Astrocyte (in vitro differentiated cells and primary cell): ENCODE measurements at regions not wholly inside any gene's neighbourhood (a gene's known extent, or its start where the extent isn't known, plus 50 kb on each side); places are given as distances from the start of the nearest gene placed in this dataset.

Experiments used
- DNase-seq: peaks from one replicate; pipeline ENCODE4 v3.0.0-alpha.2; 2010; ENCODE audit warnings: low read depth
- FAIRE-seq: peaks from 2 replicates; lab custom pipeline; 2011; peaks lifted over from hg19 to GRCh38; lab: Jason Lieb, UNC
- H2AFZ ChIP-seq: 2 replicates; pipeline ENCODE4 v1.6.0; 2012; ENCODE audit warnings: low read depth, low read length, inconsistent platforms
- H3K27ac ChIP-seq: 2 replicates; pipeline ENCODE4 v1.5.1; 2011; ENCODE audit warnings: low read depth, low read length, inconsistent platforms
- H3K27me3 ChIP-seq: 2 replicates; pipeline ENCODE4 v1.6.0; 2011; ENCODE audit warnings: low read length, inconsistent platforms; ENCODE audit not compliant: insufficient read depth
- H3K36me3 ChIP-seq: 2 replicates; pipeline ENCODE4 v1.5.1; 2011; ENCODE audit warnings: low read length, inconsistent platforms; ENCODE audit not compliant: insufficient read depth
- H3K4me1 ChIP-seq: 2 replicates; pipeline ENCODE4 v1.5.1; 2011; ENCODE audit warnings: low read length, inconsistent platforms; ENCODE audit not compliant: insufficient read depth
- H3K4me2 ChIP-seq: 2 replicates; pipeline ENCODE4 v1.6.0; 2012; ENCODE audit warnings: low read length, inconsistent platforms
- H3K4me3 ChIP-seq: 2 replicates; pipeline ENCODE4 v1.5.1; 2011; ENCODE audit warnings: low read depth, mild to moderate bottlenecking, low read length, inconsistent platforms; ENCODE audit not compliant: insufficient read depth
- H3K79me2 ChIP-seq: 2 replicates; pipeline ENCODE4 v1.6.0; 2012; ENCODE audit warnings: mild to moderate bottlenecking, low read length, inconsistent platforms; ENCODE audit not compliant: insufficient read depth
- H3K9ac ChIP-seq: 2 replicates; pipeline ENCODE4 v1.6.0; 2012; ENCODE audit warnings: mild to moderate bottlenecking, low read length, inconsistent platforms
- H3K9me3 ChIP-seq: 2 replicates; pipeline ENCODE4 v1.5.1; 2012; ENCODE audit warnings: low read depth, mild to moderate bottlenecking, low read length, inconsistent platforms; ENCODE audit not compliant: insufficient read depth
- H4K20me1 ChIP-seq: 2 replicates; pipeline ENCODE4 v1.6.0; 2012; ENCODE audit warnings: low read length, inconsistent platforms; ENCODE audit not compliant: insufficient read depth
- H3K27ac Mint-ChIP-seq: one replicate; pipeline ENCODE4 v1.8.0; 2021; ENCODE audit warnings: mild to moderate bottlenecking, mixed read lengths; ENCODE audit not compliant: unreplicated experiment
- H3K27me3 Mint-ChIP-seq: one replicate; pipeline ENCODE4 v1.8.0; 2021; ENCODE audit warnings: low read depth, mixed read lengths; ENCODE audit not compliant: unreplicated experiment
- H3K36me3 Mint-ChIP-seq: one replicate; pipeline ENCODE4 v1.8.0; 2021; ENCODE audit warnings: low read depth, mixed read lengths; ENCODE audit not compliant: unreplicated experiment
- H3K4me1 Mint-ChIP-seq: one replicate; pipeline ENCODE4 v1.8.0; 2021; ENCODE audit warnings: low read depth, mixed read lengths; ENCODE audit not compliant: unreplicated experiment
- H3K4me3 Mint-ChIP-seq: one replicate; pipeline ENCODE4 v1.8.0; 2021; ENCODE audit warnings: mild to moderate bottlenecking, moderate library complexity, mixed read lengths; ENCODE audit not compliant: unreplicated experiment
- H3K9me3 Mint-ChIP-seq: one replicate; pipeline ENCODE4 v1.8.0; 2021; ENCODE audit warnings: mild to moderate bottlenecking, mixed read lengths; ENCODE audit not compliant: unreplicated experiment
- EZH2 ChIP-seq: IDR thresholded peaks from 2 replicates; pipeline ENCODE4 v1.6.1; 2012; ENCODE audit warnings: mild to moderate bottlenecking, low read length, inconsistent platforms; ENCODE audit not compliant: insufficient read depth
- TF ChIP-seq, protein P1 (sequence below): IDR thresholded peaks from 2 replicates; pipeline ENCODE4 v1.5.1; 2011; ENCODE audit warnings: low read depth, mild to moderate bottlenecking, inconsistent platforms, low read length, moderate library complexity; ENCODE audit not compliant: insufficient read depth

DNA sequence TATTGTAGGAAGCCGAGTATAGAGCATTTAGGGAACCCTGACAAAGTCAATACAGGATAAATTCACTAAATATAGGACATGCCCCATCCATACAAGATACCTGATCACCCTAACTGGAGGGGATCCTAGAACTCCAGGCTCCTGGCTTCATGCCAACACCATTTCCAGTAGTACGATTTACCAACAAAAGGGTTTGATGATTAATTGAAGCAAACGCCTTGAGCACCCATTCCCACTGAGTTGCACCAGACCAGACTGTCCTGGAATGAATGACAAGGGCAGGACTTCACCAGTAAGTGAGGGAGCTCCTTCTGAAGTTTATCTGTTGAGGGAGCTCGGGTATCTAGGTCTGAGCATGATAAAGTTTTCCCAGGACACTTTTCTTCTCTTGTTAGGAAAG is 327.2 kb upstream of the MSX2 start:
- Mint-ChIP-seq H3K27me3 (peaks cover 44% of the 10 kb centered on the region), H3K27ac (no peak overlapping the region), H3K4me3 (no peak overlapping the region), H3K9me3 (peaks cover 3% of the 10 kb centered on the region), H3K4me1 (peaks cover 4% of the 10 kb centered on the region), H3K36me3 (no peaks in the 10 kb centered on the region)
- Histone ChIP-seq H3K27ac (no peak overlapping the region), H3K4me2 (no peak overlapping the region), H4K20me1 (no peaks in the 10 kb centered on the region), H3K4me3 (no peak overlapping the region), H3K9me3 (no peaks in the 10 kb centered on the region), H3K27me3 (no peaks in the 10 kb centered on the region), H3K9ac (no peak overlapping the region), H2AFZ (no peak overlapping the region), H3K79me2 (no peaks in the 10 kb centered on the region), H3K36me3 (no peaks in the 10 kb centered on the region), H3K4me1 (no peaks in the 10 kb centered on the region)
- TF ChIP-seq, protein P1, sequence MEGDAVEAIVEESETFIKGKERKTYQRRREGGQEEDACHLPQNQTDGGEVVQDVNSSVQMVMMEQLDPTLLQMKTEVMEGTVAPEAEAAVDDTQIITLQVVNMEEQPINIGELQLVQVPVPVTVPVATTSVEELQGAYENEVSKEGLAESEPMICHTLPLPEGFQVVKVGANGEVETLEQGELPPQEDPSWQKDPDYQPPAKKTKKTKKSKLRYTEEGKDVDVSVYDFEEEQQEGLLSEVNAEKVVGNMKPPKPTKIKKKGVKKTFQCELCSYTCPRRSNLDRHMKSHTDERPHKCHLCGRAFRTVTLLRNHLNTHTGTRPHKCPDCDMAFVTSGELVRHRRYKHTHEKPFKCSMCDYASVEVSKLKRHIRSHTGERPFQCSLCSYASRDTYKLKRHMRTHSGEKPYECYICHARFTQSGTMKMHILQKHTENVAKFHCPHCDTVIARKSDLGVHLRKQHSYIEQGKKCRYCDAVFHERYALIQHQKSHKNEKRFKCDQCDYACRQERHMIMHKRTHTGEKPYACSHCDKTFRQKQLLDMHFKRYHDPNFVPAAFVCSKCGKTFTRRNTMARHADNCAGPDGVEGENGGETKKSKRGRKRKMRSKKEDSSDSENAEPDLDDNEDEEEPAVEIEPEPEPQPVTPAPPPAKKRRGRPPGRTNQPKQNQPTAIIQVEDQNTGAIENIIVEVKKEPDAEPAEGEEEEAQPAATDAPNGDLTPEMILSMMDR: no peak
- TF ChIP-seq EZH2: no peak
- FAIRE-seq (no peak), DNase-seq (no peak)

DNA sequence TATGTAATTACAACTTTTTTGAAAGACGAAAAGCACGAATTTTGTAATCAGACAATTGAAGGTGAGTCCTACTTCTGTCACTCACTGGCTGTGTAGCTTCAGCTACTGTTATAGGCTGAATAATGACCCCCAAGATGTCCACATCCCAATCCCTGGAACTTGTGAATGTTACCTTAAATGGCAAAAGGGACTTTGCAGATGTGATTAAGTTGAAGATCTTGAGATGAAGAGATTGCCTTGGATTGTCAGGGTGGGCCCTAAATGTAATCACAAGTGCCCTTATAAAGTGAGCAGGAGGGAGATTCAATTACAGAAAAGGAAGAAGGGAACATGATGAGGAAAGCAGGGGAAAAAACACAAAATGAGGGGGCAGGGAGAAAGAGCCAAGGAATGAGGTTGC is 326.2 kb upstream of the MSX2 start:
- H3K9me3 ChIP-seq: no peaks in the 10 kb centered on the region
- H3K9ac ChIP-seq: no peak overlapping the region
- DNase-seq (no peak), FAIRE-seq (no peak)
- peaks cover 4% of the 10 kb centered on the region for H3K4me1 Mint-ChIP-seq
- H2AFZ ChIP-seq: no peak overlapping the region
- no peaks in the 10 kb centered on the region for H3K36me3 ChIP-seq
- H3K4me3 Mint-ChIP-seq: no peak overlapping the region
- H3K36me3 Mint-ChIP-seq: no peaks in the 10 kb centered on the region
- no peak overlapping the region for H3K27ac Mint-ChIP-seq
- no peak overlapping the region for H3K27ac ChIP-seq
- no peak for TF ChIP-seq EZH2
- TF ChIP-seq, protein P1: no peak
- H3K4me1 ChIP-seq: no peaks in the 10 kb centered on the region
- H3K27me3 ChIP-seq: no peaks in the 10 kb centered on the region
- H3K27me3 Mint-ChIP-seq: peaks cover 36% of the 10 kb centered on the region
- peaks cover 3% of the 10 kb centered on the region for H3K9me3 Mint-ChIP-seq
- H3K4me3 ChIP-seq: no peak overlapping the region
- no peak overlapping the region for H3K4me2 ChIP-seq
- no peaks in the 10 kb centered on the region for H4K20me1 ChIP-seq
- H3K79me2 ChIP-seq: no peaks in the 10 kb centered on the region

DNA sequence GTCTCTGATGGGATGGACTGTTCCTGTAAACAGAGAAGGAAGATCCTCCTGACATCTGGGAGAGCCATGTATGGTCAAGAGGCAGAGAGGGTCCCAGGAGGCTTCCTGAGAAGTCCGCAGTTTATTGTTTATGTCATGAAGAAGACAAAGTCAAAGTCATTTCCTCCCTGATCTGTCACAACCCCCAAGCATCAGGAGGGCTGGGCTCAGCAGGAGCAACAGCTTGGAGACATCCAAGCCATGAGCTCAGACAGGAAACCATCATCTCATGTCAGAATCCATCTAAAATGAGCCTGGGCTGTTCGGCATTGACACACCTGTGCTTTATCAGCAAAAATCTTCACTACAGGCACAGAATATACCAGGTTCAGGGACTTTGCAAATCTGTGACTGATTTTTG is 325.0 kb upstream of the MSX2 start:
- H3K27ac ChIP-seq: no peak overlapping the region
- no peaks in the 10 kb centered on the region for H3K9me3 ChIP-seq
- H3K36me3 ChIP-seq: no peaks in the 10 kb centered on the region
- H3K9ac ChIP-seq: no peak overlapping the region
- no peaks in the 10 kb centered on the region for H3K79me2 ChIP-seq
- no peak overlapping the region for H3K4me3 ChIP-seq
- DNase-seq (no peak), FAIRE-seq (no peak)
- H4K20me1 ChIP-seq: no peaks in the 10 kb centered on the region
- Mint-ChIP-seq H3K27me3 (peaks cover 24% of the 10 kb centered on the region), H3K4me3 (no peak overlapping the region), H3K4me1 (no peaks in the 10 kb centered on the region), H3K27ac (no peak overlapping the region), H3K36me3 (no peaks in the 10 kb centered on the region), H3K9me3 (peaks cover 3% of the 10 kb centered on the region)
- H3K4me2 ChIP-seq: no peak overlapping the region
- H3K27me3 ChIP-seq: no peaks in the 10 kb centered on the region
- TF ChIP-seq, protein P1: no peak
- no peak for TF ChIP-seq EZH2
- H3K4me1 ChIP-seq: no peaks in the 10 kb centered on the region
- no peak overlapping the region for H2AFZ ChIP-seq
